ENCODE measurements at regions not wholly inside any gene's neighbourhood (a gene's known extent, or its start where the extent isn't known, plus 50 kb on each side); places are given as distances from the start of the nearest gene placed in this dataset.

DNA sequence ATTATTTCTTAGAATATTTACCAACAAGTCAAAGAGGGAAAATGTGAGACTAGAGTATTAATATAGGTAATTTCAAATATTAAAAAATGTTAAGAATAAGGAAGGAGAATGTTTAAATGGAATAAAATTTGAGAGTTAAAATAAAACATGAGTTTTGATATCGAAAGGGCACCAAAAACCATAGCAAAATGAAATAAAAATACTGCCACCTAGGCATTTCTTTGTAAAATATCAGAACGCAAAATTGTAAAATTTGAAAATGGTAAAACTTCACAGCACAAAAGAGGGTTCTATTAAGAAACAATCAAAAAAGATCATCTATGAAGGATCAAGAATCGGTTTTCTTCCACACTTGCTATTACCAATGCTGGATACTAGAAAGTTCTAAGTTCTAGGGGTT, 418.3 kb downstream of the TAF11L14 start:
- H3K27me3 ChIP-seq (replicated peaks in 1 of 4; ENCODE audit: control insufficient read depth in 3 of 4, extremely low read depth in 1 of 4, insufficient read depth in 3 of 4, low read length in 3 of 4) = no peaks in the 10 kb centered on the region
- no peak overlapping the region for H2BK12ac ChIP-seq (ENCODE audit: low read depth, low read length)
- H3K4me3 ChIP-seq (ENCODE audit: extremely low read depth in 1 of 4, insufficient read depth in 2 of 4, low read depth in 3 of 4, low read length in 4 of 4) = no peak overlapping the region
- FAIRE-seq = no peak
- no peak overlapping the region for H3K27ac ChIP-seq (ENCODE audit: low read depth, low read length)
- H3K4me2 ChIP-seq (ENCODE audit: insufficient read depth in 1 of 2, low read depth in 2 of 2, low read length in 2 of 2) = no peak overlapping the region
- no peak overlapping the region for H4K5ac ChIP-seq (ENCODE audit: insufficient read length, low read depth, low read length)
- H3K36me3 ChIP-seq (ENCODE audit: control insufficient read depth in 2 of 4, insufficient read depth in 4 of 4, low read length in 3 of 4) = no peaks in the 10 kb centered on the region
- H4K8ac ChIP-seq (ENCODE audit: extremely low read depth, insufficient read depth, low read length) = no peak overlapping the region
- H4K20me1 ChIP-seq (replicated peaks in 1 of 2; ENCODE audit: control insufficient read depth in 1 of 2, insufficient read depth in 2 of 2, low read length in 2 of 2) = no peaks in the 10 kb centered on the region
- H3K79me2 ChIP-seq (ENCODE audit: control insufficient read depth in 1 of 2, insufficient read depth in 2 of 2, low read length in 2 of 2) = no peaks in the 10 kb centered on the region
- ChIA-PET CTCF (ENCODE audit: partially characterized antibody) (no interaction called here), POLR2A (ENCODE audit: partially characterized antibody) (no interaction called here)
- no peaks in the 10 kb centered on the region for H3K23me2 ChIP-seq (ENCODE audit: low read depth, low read length)
- H3K14ac ChIP-seq (ENCODE audit: insufficient read length) = no peak overlapping the region
- H2BK5ac ChIP-seq (ENCODE audit: low read depth, low read length) = no peak overlapping the region
- H3K18ac ChIP-seq (ENCODE audit: extremely low read depth, low read length) = no peak overlapping the region
- H3K4ac ChIP-seq (replicated peaks; ENCODE audit: insufficient read length, low read depth, low read length) = no peak overlapping the region
- H3K9ac ChIP-seq (replicated peaks in 1 of 4; ENCODE audit: extremely low read depth in 1 of 4, low read depth in 3 of 4, low read length in 3 of 4) = no peak overlapping the region
- no peak overlapping the region for H2AK5ac ChIP-seq (ENCODE audit: low read depth, low read length)
- WGBS, 2 experiments (ENCODE audit: extremely low coverage in 1 of 2, insufficient coverage in 1 of 2, insufficient read length in 1 of 2, insufficient replicate concordance in 2 of 2, low coverage in 1 of 2, low lambda C conversion rate in 2 of 2, missing lambda C conversion rate in 1 of 2) = 96 to 100% methylated on average over 1 to 3 of the region's 3 CpGs
- no peak for DNase-seq (ENCODE audit: low read depth in 1 of 2, low spot score in 2 of 2)
- no peak overlapping the region for H2BK20ac ChIP-seq (ENCODE audit: low read length)
- H3K9me3 ChIP-seq (ENCODE audit: insufficient read depth in 2 of 2, low read depth in 1 of 2, low read length in 1 of 2) = no peaks in the 10 kb centered on the region
- H3K56ac ChIP-seq (replicated peaks; ENCODE audit: insufficient read length, low read depth, low read length) = no peak overlapping the region
- H3K79me1 ChIP-seq (ENCODE audit: low read depth, low read length) = no peaks in the 10 kb centered on the region
- H3K23ac ChIP-seq (ENCODE audit: insufficient read length) = no peak overlapping the region
- H2BK120ac ChIP-seq (replicated peaks; ENCODE audit: low read depth, low read length) = no peak overlapping the region
- H2BK15ac ChIP-seq (ENCODE audit: low read length) = no peak overlapping the region
- no peak overlapping the region for H4K91ac ChIP-seq (replicated peaks; ENCODE audit: insufficient read length, low read length)
- H2AFZ ChIP-seq (ENCODE audit: low read length) = no peak overlapping the region
- H3K4me1 ChIP-seq (replicated peaks in 1 of 4; ENCODE audit: control insufficient read depth in 3 of 4, insufficient read depth in 4 of 4, low read length in 3 of 4) = no peaks in the 10 kb centered on the region
- TF ChIP-seq SIN3A (conservative IDR thresholded peaks at IDR 0.05 in 1 of 2, IDR thresholded peaks at IDR 0.05 in 1 of 2; ENCODE audit: low read depth in 1 of 2, low read length in 2 of 2) (no peak), RBBP5 (IDR thresholded peaks at IDR 0.05; ENCODE audit: borderline replicate concordance, low read depth, low read length) (no peak), SP1 (IDR thresholded peaks at IDR 0.05; ENCODE audit: low read depth, low read length) (no peak), BRCA1 (IDR thresholded peaks at IDR 0.05; ENCODE audit: low read depth, low read length) (no peak), SIRT6 (IDR thresholded peaks at IDR 0.05; ENCODE audit: low read length) (no peak)
- TF ChIP-seq, protein P1, sequence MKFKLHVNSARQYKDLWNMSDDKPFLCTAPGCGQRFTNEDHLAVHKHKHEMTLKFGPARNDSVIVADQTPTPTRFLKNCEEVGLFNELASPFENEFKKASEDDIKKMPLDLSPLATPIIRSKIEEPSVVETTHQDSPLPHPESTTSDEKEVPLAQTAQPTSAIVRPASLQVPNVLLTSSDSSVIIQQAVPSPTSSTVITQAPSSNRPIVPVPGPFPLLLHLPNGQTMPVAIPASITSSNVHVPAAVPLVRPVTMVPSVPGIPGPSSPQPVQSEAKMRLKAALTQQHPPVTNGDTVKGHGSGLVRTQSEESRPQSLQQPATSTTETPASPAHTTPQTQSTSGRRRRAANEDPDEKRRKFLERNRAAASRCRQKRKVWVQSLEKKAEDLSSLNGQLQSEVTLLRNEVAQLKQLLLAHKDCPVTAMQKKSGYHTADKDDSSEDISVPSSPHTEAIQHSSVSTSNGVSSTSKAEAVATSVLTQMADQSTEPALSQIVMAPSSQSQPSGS (IDR thresholded peaks at IDR 0.05; ENCODE audit: low read length) = no peak

All from H1 (cell line).